ENCODE measurements at regions not wholly inside any gene's neighbourhood (a gene's known extent, or its start where the extent isn't known, plus 50 kb on each side); places are given as distances from the start of the nearest gene placed in this dataset.
A peak's percentile ranks its signal among the peaks of the same experiment; 100 is the strongest.

DNA sequence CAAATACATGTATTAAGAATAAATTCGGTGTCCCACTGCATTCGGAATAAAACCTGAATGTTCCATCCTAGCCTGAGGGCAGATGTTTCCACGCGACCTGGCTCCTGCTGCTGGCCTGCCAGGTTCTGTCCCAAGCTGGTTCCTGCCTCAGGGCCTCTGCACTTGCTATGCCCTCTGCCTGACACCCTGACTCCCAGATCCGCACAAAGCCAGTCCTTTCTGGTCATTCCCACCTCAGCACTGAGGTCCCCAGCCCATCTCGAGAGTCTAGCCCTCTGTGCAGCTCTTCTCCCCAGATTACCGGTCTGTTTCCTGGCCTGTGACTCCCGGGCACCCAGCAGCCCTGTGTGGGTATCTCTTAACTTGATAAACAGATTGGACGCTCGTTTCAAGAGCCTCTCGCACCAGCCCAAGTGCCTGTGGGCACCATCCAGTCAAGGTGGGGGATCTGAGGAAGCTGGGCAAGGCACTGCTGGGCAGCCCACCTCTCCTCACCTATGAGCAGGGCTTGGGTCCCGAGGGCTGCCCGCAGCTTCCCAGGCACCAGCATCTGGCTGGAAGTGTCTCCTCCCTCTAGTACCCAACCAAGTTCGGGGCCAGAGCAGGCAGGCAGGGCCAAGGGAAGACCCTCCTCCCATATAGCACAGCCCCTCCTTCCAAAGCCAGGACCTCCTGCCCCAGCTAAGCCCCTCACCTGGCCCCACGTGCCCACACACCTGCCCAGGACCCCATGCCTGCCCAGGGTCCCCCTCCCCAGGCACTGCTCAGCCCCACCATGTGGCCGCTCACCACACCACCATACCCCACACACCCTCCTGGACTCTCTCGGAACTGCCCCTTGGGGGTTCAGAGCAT lies 132.2 kb downstream of the NCOR2 start:
- peaks cover 4% of the 10 kb centered on the region for H3K4me1 ChIP-seq (ENCODE audit: control insufficient read depth, insufficient read depth, low read length)
- WGBS, 2 experiments (ENCODE audit: insufficient coverage in 1 of 2, insufficient read length in 1 of 2), result 78 to 79% methylated on average over 9 to 17 of the region's 17 CpGs
- Mint-ChIP-seq H3K27me3 (ENCODE audit: insufficient read depth) (no peaks in the 10 kb centered on the region), H3K9me3 (no peaks in the 10 kb centered on the region), H3K4me1 (peaks cover 12% of the 10 kb centered on the region), H3K36me3 (ENCODE audit: low read depth) (peaks cover 20% of the 10 kb centered on the region), H3K27ac (peak overlapping the region; percentile 64), H3K4me3 (no peak overlapping the region)
- TF ChIP-seq, protein P1, sequence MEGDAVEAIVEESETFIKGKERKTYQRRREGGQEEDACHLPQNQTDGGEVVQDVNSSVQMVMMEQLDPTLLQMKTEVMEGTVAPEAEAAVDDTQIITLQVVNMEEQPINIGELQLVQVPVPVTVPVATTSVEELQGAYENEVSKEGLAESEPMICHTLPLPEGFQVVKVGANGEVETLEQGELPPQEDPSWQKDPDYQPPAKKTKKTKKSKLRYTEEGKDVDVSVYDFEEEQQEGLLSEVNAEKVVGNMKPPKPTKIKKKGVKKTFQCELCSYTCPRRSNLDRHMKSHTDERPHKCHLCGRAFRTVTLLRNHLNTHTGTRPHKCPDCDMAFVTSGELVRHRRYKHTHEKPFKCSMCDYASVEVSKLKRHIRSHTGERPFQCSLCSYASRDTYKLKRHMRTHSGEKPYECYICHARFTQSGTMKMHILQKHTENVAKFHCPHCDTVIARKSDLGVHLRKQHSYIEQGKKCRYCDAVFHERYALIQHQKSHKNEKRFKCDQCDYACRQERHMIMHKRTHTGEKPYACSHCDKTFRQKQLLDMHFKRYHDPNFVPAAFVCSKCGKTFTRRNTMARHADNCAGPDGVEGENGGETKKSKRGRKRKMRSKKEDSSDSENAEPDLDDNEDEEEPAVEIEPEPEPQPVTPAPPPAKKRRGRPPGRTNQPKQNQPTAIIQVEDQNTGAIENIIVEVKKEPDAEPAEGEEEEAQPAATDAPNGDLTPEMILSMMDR (conservative IDR thresholded peaks at IDR 0.05), result no peak
- peak; percentile 76 for DNase-seq
- peaks cover 11% of the 10 kb centered on the region for H3K9me3 ChIP-seq (ENCODE audit: control insufficient read depth, low read length)
- peaks cover 9% of the 10 kb centered on the region for H3K36me3 ChIP-seq (ENCODE audit: control insufficient read depth, insufficient read depth, low read length)
- peak overlapping the region; percentile 81 for H3K27ac ChIP-seq (ENCODE audit: low read depth, low read length)
- H3K27me3 ChIP-seq (ENCODE audit: control insufficient read depth, insufficient read depth, low read length, poor library complexity, severe bottlenecking), result no peaks in the 10 kb centered on the region
- no peak overlapping the region for H3K9ac ChIP-seq (ENCODE audit: extremely low read depth, low read length, poor library complexity, severe bottlenecking)
- no peak overlapping the region for H3K4me3 ChIP-seq (ENCODE audit: low read length)

DNA sequence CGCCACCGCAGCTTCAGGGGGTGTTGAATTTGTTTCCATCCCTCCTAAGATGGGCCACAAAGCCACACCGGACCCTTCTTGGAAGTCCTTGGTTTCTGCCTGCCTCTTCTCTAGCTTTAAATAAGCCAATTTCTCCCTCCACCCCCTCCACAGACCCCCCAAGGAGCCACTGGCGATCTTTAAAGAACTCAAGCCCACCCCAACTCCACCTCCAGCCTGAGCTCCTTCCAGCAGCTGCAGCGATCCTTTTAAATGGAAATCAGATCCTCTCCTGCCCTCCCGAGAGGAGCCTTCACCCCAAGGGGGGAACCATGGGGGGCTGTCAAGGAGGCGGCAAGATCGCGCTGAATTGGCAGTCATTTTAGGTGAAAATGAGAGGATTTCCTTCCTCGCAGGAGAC lies 133.1 kb downstream of the NCOR2 start:
- H3K4me3 ChIP-seq (ENCODE audit: low read length), result no peak overlapping the region
- no peaks in the 10 kb centered on the region for H3K27me3 ChIP-seq (ENCODE audit: control insufficient read depth, insufficient read depth, low read length, poor library complexity, severe bottlenecking)
- peaks cover 13% of the 10 kb centered on the region for H3K36me3 ChIP-seq (ENCODE audit: control insufficient read depth, insufficient read depth, low read length)
- H3K4me1 ChIP-seq (ENCODE audit: control insufficient read depth, insufficient read depth, low read length), result peaks cover 4% of the 10 kb centered on the region
- DNase-seq, result peak; percentile 84
- no peak overlapping the region for H3K4me3 Mint-ChIP-seq
- peak overlapping the region; percentile 85 for H3K27ac Mint-ChIP-seq
- H3K4me1 Mint-ChIP-seq, result peaks cover 12% of the 10 kb centered on the region
- peak overlapping the region; percentile 81 for H3K27ac ChIP-seq (ENCODE audit: low read depth, low read length)
- peaks cover 7% of the 10 kb centered on the region for H3K9me3 ChIP-seq (ENCODE audit: control insufficient read depth, low read length)
- peaks cover 24% of the 10 kb centered on the region for H3K36me3 Mint-ChIP-seq (ENCODE audit: low read depth)
- H3K9me3 Mint-ChIP-seq, result no peaks in the 10 kb centered on the region
- H3K9ac ChIP-seq (ENCODE audit: extremely low read depth, low read length, poor library complexity, severe bottlenecking), result no peak overlapping the region
- whole genome bisulfite sequencing, 2 experiments (ENCODE audit: insufficient coverage in 1 of 2, insufficient read length in 1 of 2), result 37 to 44% methylated on average over 3 to 9 of the region's 10 CpGs
- TF ChIP-seq, protein P1 (conservative IDR thresholded peaks at IDR 0.05), result no peak
- H3K27me3 Mint-ChIP-seq (ENCODE audit: insufficient read depth), result no peaks in the 10 kb centered on the region

DNA sequence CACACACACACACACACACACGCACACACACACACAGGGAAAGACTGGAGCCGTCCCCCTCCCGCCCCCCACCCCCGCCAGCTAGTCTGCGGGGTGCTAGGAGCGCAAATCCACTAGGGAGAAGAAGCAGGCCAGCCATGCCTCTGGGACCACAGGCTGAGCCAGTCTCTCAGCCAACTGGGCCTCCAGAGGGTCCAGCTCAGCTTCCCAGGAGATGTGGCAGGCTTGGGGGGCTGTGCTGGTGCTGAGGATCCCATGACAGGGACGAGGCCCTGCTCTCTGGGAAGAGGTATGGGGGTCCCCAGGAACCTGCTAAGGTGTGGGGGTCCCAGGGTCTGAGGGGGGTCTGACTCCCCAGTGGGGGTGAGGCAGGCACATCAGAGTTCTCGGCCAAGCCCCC lies 133.5 kb downstream of the NCOR2 start:
- Mint-ChIP-seq H3K36me3 (ENCODE audit: low read depth) (peaks cover 24% of the 10 kb centered on the region), H3K27ac (peak overlapping the region; percentile 85), H3K4me3 (no peak overlapping the region), H3K9me3 (no peaks in the 10 kb centered on the region), H3K4me1 (peaks cover 12% of the 10 kb centered on the region), H3K27me3 (ENCODE audit: insufficient read depth) (no peaks in the 10 kb centered on the region)
- Histone ChIP-seq H3K4me3 (ENCODE audit: low read length) (no peak overlapping the region), H3K27me3 (ENCODE audit: control insufficient read depth, insufficient read depth, low read length, poor library complexity, severe bottlenecking) (no peaks in the 10 kb centered on the region), H3K4me1 (ENCODE audit: control insufficient read depth, insufficient read depth, low read length) (peaks cover 4% of the 10 kb centered on the region), H3K36me3 (ENCODE audit: control insufficient read depth, insufficient read depth, low read length) (peaks cover 13% of the 10 kb centered on the region), H3K27ac (ENCODE audit: low read depth, low read length) (peak overlapping the region; percentile 81), H3K9me3 (ENCODE audit: control insufficient read depth, low read length) (peaks cover 2% of the 10 kb centered on the region), H3K9ac (ENCODE audit: extremely low read depth, low read length, poor library complexity, severe bottlenecking) (no peak overlapping the region)
- DNase-seq, result peak; percentile 72
- TF ChIP-seq, protein P1 (conservative IDR thresholded peaks at IDR 0.05), result no peak
- 50 to 73% methylated on average over 1 to 8 of the region's 8 CpGs for WGBS, 2 experiments (ENCODE audit: insufficient coverage in 1 of 2, insufficient read length in 1 of 2)

Measured in endodermal cell (in vitro differentiated cells).